GM12874 (cell line): ENCODE measurements at regions not wholly inside any gene's neighbourhood (a gene's known extent, or its start where the extent isn't known, plus 50 kb on each side); places are given as distances from the start of the nearest gene placed in this dataset.

Source experiments
- CTCF ChIP-seq: IDR thresholded peaks from 2 replicates; pipeline ENCODE4 v1.5.1; 2011; ENCODE audit warnings: low read depth, mild to moderate bottlenecking, control low read depth, low read length, moderate library complexity; ENCODE audit not compliant: insufficient read depth

GRCh38 chr4:188263321-188263720 is 124.1 kb downstream of the TRIML1 start:
- TF ChIP-seq CTCF, result no peak

- TF ChIP-seq CTCF, result no peak
Observed at GRCh38 chr4:188266386-188266785, 127.1 kb downstream of the TRIML1 start.

GRCh38 chr4:188268131-188268908 is 129.1 kb downstream of the TRIML1 start:
- TF ChIP-seq CTCF, result no peak

GRCh38 chr4:188270273-188271069 is 131.2 kb downstream of the TRIML1 start:
- no peak for TF ChIP-seq CTCF

GRCh38 chr4:188275686-188276085 is 136.4 kb downstream of the TRIML1 start:
- no peak for TF ChIP-seq CTCF

DNA sequence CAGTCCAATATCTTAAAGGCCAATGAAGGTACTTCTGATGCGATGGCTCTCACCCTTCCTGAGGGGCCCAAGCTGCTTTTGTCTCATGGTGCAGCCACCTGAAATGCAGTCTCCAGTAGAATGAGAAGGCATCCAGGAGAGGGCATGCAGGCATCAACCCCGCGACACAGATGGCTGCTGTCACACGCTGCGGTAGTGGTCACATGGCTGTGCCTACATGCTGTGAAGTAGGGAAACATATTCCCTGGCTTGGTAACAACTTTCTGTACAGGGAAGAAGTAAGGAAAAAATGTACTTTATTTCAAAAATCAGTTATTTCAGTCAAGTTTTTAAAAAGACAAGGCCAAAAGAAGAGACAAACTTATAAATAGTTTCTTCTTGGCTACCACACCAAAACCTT is 139.9 kb downstream of the TRIML1 start:
- TF ChIP-seq CTCF, result no peak

DNA sequence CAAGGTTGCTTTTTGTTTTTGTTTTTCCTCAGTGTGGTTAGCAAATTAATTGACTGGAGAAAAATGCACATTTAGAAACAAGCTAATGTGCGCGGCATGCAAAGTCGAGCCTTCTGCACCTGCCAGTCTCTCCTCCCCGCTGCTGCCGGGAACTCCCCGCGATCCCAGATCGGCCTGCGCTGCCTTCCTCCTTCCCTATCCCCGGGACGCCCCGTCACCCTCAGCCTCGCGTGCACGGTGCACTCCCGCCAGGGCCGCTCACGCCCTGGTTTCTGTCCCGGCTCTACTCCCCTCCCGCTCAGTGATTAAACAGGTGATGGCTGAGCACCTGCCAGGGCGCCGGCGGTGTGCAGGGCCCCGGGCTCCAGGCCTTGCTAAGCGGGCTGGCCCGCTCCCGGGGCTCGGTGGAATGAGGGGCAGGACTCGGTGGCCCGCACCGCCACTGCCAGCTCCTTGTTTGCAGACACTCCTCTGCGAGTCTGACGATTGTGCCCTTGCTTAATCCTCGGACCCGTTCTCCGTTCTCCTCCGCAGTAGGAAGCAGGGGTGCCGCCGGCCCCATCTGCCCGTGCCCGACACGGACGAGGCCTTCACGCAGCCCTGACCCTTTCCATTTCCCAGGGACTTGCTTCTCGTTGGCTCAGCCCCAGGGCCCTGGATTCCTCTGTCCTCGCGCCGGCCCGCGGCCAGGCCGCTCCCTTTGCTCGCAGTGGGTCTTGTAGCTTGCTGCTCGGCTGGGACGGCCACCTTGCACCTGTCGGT is 143.4 kb downstream of the TRIML1 start:
- TF ChIP-seq CTCF, result no peak
